PC-9 (cell line): ENCODE measurements at regions not wholly inside any gene's neighbourhood (a gene's known extent, or its start where the extent isn't known, plus 50 kb on each side); places are given as distances from the start of the nearest gene placed in this dataset.

Experiments used
- BruUV-seq: library from RNA; stranded (reverse); fragments of 400-500 nt; replicated peaks from 2 replicates; lab custom pipeline; 2021; lab: Mats Ljungman, UMichigan
- CTCF ChIA-PET: fragments of 300-600 bp; sonication (Branson Sonifier 250); formaldehyde crosslinking; loops from one replicate; lab custom pipeline; 2022; ENCODE audit warnings: antibody characterized with exemption; lab: Charles Lee
- POLR2A ChIA-PET: fragments of 300-600 bp; sonication (Branson Sonifier 250); formaldehyde crosslinking; loops from one replicate; lab custom pipeline; 2022; ENCODE audit warnings: antibody characterized with exemption; ENCODE audit not compliant: unreplicated experiment; lab: Charles Lee
- DNase-seq, 2 experiments: peaks; one replicate each; pipeline versions ENCODE4 v3.0.0 to v3.0.0-alpha.2; 2015 to 2022; ENCODE audit warnings: mixed read lengths in 1 of 2
- H2AFZ ChIP-seq: fragments of 200-600 bp; sonication (generic); 2 replicates; pipeline ENCODE4 v1.8.1; 2017; ENCODE audit warnings: antibody characterized with exemption
- H3F3A ChIP-seq: fragments of 200-600 bp; sonication (generic); 2 replicates; pipeline ENCODE4 v1.8.1; 2017; ENCODE audit warnings: antibody characterized with exemption, mild to moderate bottlenecking, low read depth; ENCODE audit not compliant: insufficient read depth
- H3K27ac ChIP-seq: fragments of 200-600 bp; sonication (generic); 2 replicates; pipeline ENCODE4 v1.6.1; 2016; ENCODE audit warnings: mixed run types
- H3K27me3 ChIP-seq: fragments of 200-600 bp; sonication (generic); 2 replicates; pipeline ENCODE4 v1.6.1; 2016; ENCODE audit warnings: low read depth, mixed run types; ENCODE audit not compliant: insufficient read depth
- H3K36me3 ChIP-seq: fragments of 200-600 bp; sonication (generic); 2 replicates; pipeline ENCODE4 v1.6.1; 2016; ENCODE audit warnings: low read depth, mixed run types
- H3K4me1 ChIP-seq: fragments of 200-600 bp; sonication (generic); replicated peaks from 2 replicates; pipeline ENCODE4 v1.6.1; 2016; ENCODE audit warnings: mixed run types; ENCODE audit not compliant: insufficient read depth
- H3K4me2 ChIP-seq: fragments of 200-600 bp; sonication (generic); 2 replicates; pipeline ENCODE4 v1.6.1; 2017; ENCODE audit warnings: mixed run types
- H3K4me3 ChIP-seq: fragments of 200-600 bp; sonication (generic); 2 replicates; pipeline ENCODE4 v1.6.1; 2016; ENCODE audit warnings: mixed run types
- H3K79me2 ChIP-seq: fragments of 200-600 bp; sonication (generic); 2 replicates; pipeline ENCODE4 v1.6.1; 2017; ENCODE audit warnings: low read depth, mixed run types
- H3K9me2 ChIP-seq: fragments of 200-600 bp; sonication (generic); 2 replicates; pipeline ENCODE4 v1.8.1; 2017; ENCODE audit warnings: mild to moderate bottlenecking; ENCODE audit not compliant: insufficient read depth
- H3K9me3 ChIP-seq: fragments of 200-600 bp; sonication (generic); 2 replicates; pipeline ENCODE4 v1.8.1; 2016; ENCODE audit warnings: low read depth; ENCODE audit not compliant: insufficient read depth
- H4K20me1 ChIP-seq: fragments of 200-600 bp; sonication (generic); 2 replicates; pipeline ENCODE4 v1.8.1; 2017; ENCODE audit not compliant: insufficient read depth
- CTCF ChIP-seq: fragments of 200-600 bp; sonication (generic); conservative IDR thresholded peaks from 2 replicates; pipeline ENCODE4 v1.6.1; 2017; ENCODE audit warnings: mixed run types, antibody characterized with exemption, mild to moderate bottlenecking, moderate library complexity
- EZH2 ChIP-seq: fragments of 200-600 bp; sonication (generic); IDR thresholded peaks from 2 replicates; pipeline ENCODE4 v1.8.0; 2017; ENCODE audit warnings: antibody characterized with exemption, low read depth
- intact Hi-C: fragments of 100-400 bp; cut with micrococcal nuclease; formaldehyde crosslinking; loops from one replicate; pipeline ENCODE4 v1.10.0; 2022; ENCODE audit not compliant: unreplicated experiment

DNA sequence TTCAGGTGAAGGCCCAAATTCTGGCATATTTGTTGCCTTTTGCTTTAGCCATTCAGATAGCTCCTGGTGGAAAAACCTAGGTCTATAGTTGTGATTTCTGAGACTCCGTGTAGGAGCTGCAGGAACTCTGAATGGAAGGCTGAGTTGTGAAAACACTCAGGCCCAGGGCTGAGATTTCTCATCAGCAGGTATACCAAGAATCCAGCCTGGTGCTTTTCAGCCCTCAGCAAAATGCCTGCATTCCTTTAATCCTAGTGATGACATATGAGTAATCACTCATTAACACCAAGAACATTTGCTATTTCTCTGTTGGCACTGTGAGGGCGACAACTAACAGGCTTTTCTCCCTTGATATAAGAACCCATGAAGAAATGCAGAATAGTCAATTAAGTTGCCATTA lies 546.1 kb upstream of the MAN1A1 start:
- Histone ChIP-seq H2AFZ (no peak overlapping the region), H3K27me3 (no peaks in the 10 kb centered on the region), H3K4me2 (no peak overlapping the region), H3F3A (no peaks in the 10 kb centered on the region), H3K36me3 (no peaks in the 10 kb centered on the region), H3K4me3 (no peak overlapping the region), H3K79me2 (no peaks in the 10 kb centered on the region), H4K20me1 (no peaks in the 10 kb centered on the region), H3K9me2 (no peaks in the 10 kb centered on the region), H3K27ac (no peak overlapping the region), H3K4me1 (peaks cover 16% of the 10 kb centered on the region), H3K9me3 (no peaks in the 10 kb centered on the region)
- POLR2A ChIA-PET, result no interaction called here
- no peak for TF ChIP-seq EZH2
- TF ChIP-seq CTCF, result no peak
- DNase-seq, result no peak
- CTCF ChIA-PET, result no interaction called here
- no TSS peak for BruUV-seq
- intact Hi-C loops, result no loop called here

GRCh38 chr6:119894811-119895210 lies 545.2 kb upstream of the MAN1A1 start:
- H3K79me2 ChIP-seq, result no peaks in the 10 kb centered on the region
- TF ChIP-seq EZH2, result no peak
- TF ChIP-seq CTCF, result no peak
- intact Hi-C loops, result no loop called here
- no peaks in the 10 kb centered on the region for H3K36me3 ChIP-seq
- DNase-seq, result no peak
- H3K4me1 ChIP-seq, result peaks cover 16% of the 10 kb centered on the region
- BruUV-seq, result no TSS peak
- no peak overlapping the region for H3K4me2 ChIP-seq
- H3K4me3 ChIP-seq, result no peak overlapping the region
- no peaks in the 10 kb centered on the region for H4K20me1 ChIP-seq
- no peak overlapping the region for H2AFZ ChIP-seq
- H3K9me3 ChIP-seq, result no peaks in the 10 kb centered on the region
- no peak overlapping the region for H3K27ac ChIP-seq
- POLR2A ChIA-PET, result no interaction called here
- H3K27me3 ChIP-seq, result no peaks in the 10 kb centered on the region
- no peaks in the 10 kb centered on the region for H3K9me2 ChIP-seq
- no peaks in the 10 kb centered on the region for H3F3A ChIP-seq
- CTCF ChIA-PET, result no interaction called here

DNA sequence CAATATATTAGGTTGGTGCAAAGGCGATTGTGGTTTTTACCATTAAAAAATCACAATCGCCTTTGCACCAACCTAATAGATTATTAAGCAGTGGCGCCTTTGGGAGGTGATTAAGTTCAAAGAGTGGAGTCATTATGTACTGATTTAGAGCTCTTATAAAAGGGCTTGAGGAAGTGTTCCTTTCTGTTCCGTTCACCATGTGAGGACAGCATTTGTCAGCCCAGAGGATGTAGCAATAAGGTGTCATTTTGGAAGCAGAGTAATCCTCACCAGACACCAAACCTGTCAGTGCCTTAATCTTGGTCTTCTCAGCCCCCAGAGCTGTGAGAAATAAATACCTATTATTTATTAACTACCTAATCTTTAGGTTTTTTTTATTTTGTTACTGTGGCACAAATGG lies 542.1 kb upstream of the MAN1A1 start:
- intact Hi-C loops, result no loop called here
- CTCF ChIA-PET, result no interaction called here

More for the DNA sequence above, 542.1 kb upstream of the MAN1A1 start:
- no peak overlapping the region for H2AFZ ChIP-seq
- no peak overlapping the region for H3K4me3 ChIP-seq
- no peaks in the 10 kb centered on the region for H3K9me3 ChIP-seq
- H3K27ac ChIP-seq, result no peak overlapping the region
- no peaks in the 10 kb centered on the region for H3F3A ChIP-seq
- no peaks in the 10 kb centered on the region for H3K27me3 ChIP-seq
- POLR2A ChIA-PET, result no interaction called here
- BruUV-seq, result no TSS peak
- H3K36me3 ChIP-seq, result no peaks in the 10 kb centered on the region
- H3K4me2 ChIP-seq, result no peak overlapping the region
- peaks cover 6% of the 10 kb centered on the region; the same call in 1 of the 2 replicates for H3K4me1 ChIP-seq
- TF ChIP-seq CTCF, result no peak
- no peak for TF ChIP-seq EZH2
- H4K20me1 ChIP-seq, result no peaks in the 10 kb centered on the region
- peaks cover 3% of the 10 kb centered on the region; the same call in 1 of the 2 replicates for H3K9me2 ChIP-seq
- no peak for DNase-seq
- no peaks in the 10 kb centered on the region for H3K79me2 ChIP-seq
